HFFc6 (cell line): ENCODE measurements at regions not wholly inside any gene's neighbourhood (a gene's known extent, or its start where the extent isn't known, plus 50 kb on each side); places are given as distances from the start of the nearest gene placed in this dataset.

Experiments
- DNase-seq: peaks from one replicate; pipeline ENCODE4 v3.0.0-alpha.2; 2018
- H3K27ac Mint-ChIP-seq: 2 replicates; pipeline ENCODE4 v1.8.0; 2020; ENCODE audit warnings: mild to moderate bottlenecking, mixed read lengths
- H3K27me3 Mint-ChIP-seq: 2 replicates; pipeline ENCODE4 v1.8.0; 2021; ENCODE audit warnings: mild to moderate bottlenecking, moderate library complexity, mixed read lengths; ENCODE audit not compliant: insufficient read depth
- H3K36me3 Mint-ChIP-seq: 2 replicates; pipeline ENCODE4 v1.8.0; 2021; ENCODE audit warnings: low read depth, mixed read lengths
- H3K4me1 Mint-ChIP-seq: 2 replicates; pipeline ENCODE4 v1.8.0; 2020; ENCODE audit warnings: low read depth, mixed read lengths
- H3K4me3 Mint-ChIP-seq: 2 replicates; pipeline ENCODE4 v1.8.0; 2020; ENCODE audit warnings: mild to moderate bottlenecking, moderate library complexity, mixed read lengths
- H3K9me3 Mint-ChIP-seq: 2 replicates; pipeline ENCODE4 v1.8.0; 2020; ENCODE audit warnings: mild to moderate bottlenecking, mixed read lengths
- CTCF ChIP-seq: fragments of 200-600 bp; sonication (generic); IDR thresholded peaks from 2 replicates; pipeline ENCODE4 v1.5.0; 2021; ENCODE audit warnings: antibody characterized with exemption, mild to moderate bottlenecking

- Mint-ChIP-seq H3K27me3 (peaks cover 2% of the 10 kb centered on the region), H3K4me3 (no peak overlapping the region), H3K27ac (no peak overlapping the region), H3K36me3 (peaks cover 5% of the 10 kb centered on the region), H3K4me1 (peaks cover 76% of the 10 kb centered on the region), H3K9me3 (peaks cover 5% of the 10 kb centered on the region; the same call in 1 of the 2 replicates)
- no peak for TF ChIP-seq CTCF
- no peak for DNase-seq
Measured at GRCh38 chr1:94600556-94600955, 59.0 kb upstream of the F3 start.

GRCh38 chr1:94599095-94599813 lies 57.7 kb upstream of the F3 start:
- peak; percentile 32 for DNase-seq
- Mint-ChIP-seq H3K4me3 (no peak overlapping the region), H3K4me1 (peaks cover 64% of the 10 kb centered on the region), H3K36me3 (no peaks in the 10 kb centered on the region; the same call in 1 of the 2 replicates), H3K27ac (no peak overlapping the region), H3K27me3 (peaks cover 2% of the 10 kb centered on the region), H3K9me3 (peaks cover 5% of the 10 kb centered on the region; the same call in 1 of the 2 replicates)
- TF ChIP-seq CTCF = peak; percentile 67

GRCh38 chr1:94597701-94598100 lies 56.1 kb upstream of the F3 start:
- peak; percentile 79 for DNase-seq
- Mint-ChIP-seq H3K36me3 (no peaks in the 10 kb centered on the region; the same call in 1 of the 2 replicates), H3K9me3 (no peaks in the 10 kb centered on the region), H3K27me3 (peaks cover 2% of the 10 kb centered on the region; the same call in 1 of the 2 replicates), H3K27ac (peak overlapping the region; percentile 19; the same call in 1 of the 2 replicates), H3K4me1 (peaks cover 48% of the 10 kb centered on the region), H3K4me3 (no peak overlapping the region)
- TF ChIP-seq CTCF = no peak

GRCh38 chr1:94596260-94596659 lies 54.7 kb upstream of the F3 start:
- no peak for TF ChIP-seq CTCF
- H3K27ac Mint-ChIP-seq = no peak overlapping the region
- DNase-seq = no peak
- H3K4me1 Mint-ChIP-seq = peaks cover 36% of the 10 kb centered on the region
- H3K27me3 Mint-ChIP-seq = peaks cover 2% of the 10 kb centered on the region; the same call in 1 of the 2 replicates
- no peak overlapping the region for H3K4me3 Mint-ChIP-seq
- H3K9me3 Mint-ChIP-seq = no peaks in the 10 kb centered on the region
- no peaks in the 10 kb centered on the region; the same call in 1 of the 2 replicates for H3K36me3 Mint-ChIP-seq

- no peak for TF ChIP-seq CTCF
- Mint-ChIP-seq H3K4me3 (no peak overlapping the region), H3K4me1 (peaks cover 38% of the 10 kb centered on the region), H3K27ac (no peak overlapping the region), H3K36me3 (no peaks in the 10 kb centered on the region; the same call in 1 of the 2 replicates), H3K9me3 (no peaks in the 10 kb centered on the region), H3K27me3 (peaks cover 2% of the 10 kb centered on the region; the same call in 1 of the 2 replicates)
- no peak for DNase-seq
Measured at GRCh38 chr1:94595658-94596057, 54.1 kb upstream of the F3 start.
